ENCODE measurements at regions not wholly inside any gene's neighbourhood (a gene's known extent, or its start where the extent isn't known, plus 50 kb on each side); places are given as distances from the start of the nearest gene placed in this dataset.

DNA sequence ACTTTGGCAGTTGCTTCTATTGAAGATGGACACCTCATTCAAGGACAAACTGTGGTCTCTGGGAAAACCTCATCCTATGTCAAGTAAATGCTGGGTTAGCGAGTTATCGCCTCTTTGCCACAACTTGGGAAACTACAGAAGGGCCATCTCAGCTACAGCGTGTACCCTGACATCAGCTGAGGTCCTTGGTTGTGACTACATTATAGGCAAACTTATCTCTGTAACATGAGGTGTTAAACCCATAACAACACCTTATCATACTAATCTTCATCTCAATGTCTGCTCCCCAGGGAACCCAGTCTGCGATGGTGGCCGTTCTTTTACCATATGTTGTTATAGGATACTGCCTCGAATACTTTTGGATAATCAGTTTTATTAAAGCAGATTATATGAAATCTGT lies 1862.7 kb downstream of the STIM2 start:
- H3K4me1 ChIP-seq (ENCODE audit: control insufficient read depth, extremely low read depth, insufficient read depth, low read length): no peaks in the 10 kb centered on the region
- H3K4me3 ChIP-seq (replicated peaks in 1 of 4; ENCODE audit: control extremely low read depth in 1 of 4, insufficient read depth in 1 of 4, low read depth in 3 of 4, low read length in 4 of 4): no peak overlapping the region
- H3K36me3 ChIP-seq (ENCODE audit: control insufficient read depth, insufficient read depth, low read length): no peaks in the 10 kb centered on the region
- no peak for DNase-seq (ENCODE audit: low read depth in 2 of 2)
- no peaks in the 10 kb centered on the region for H3K9me3 ChIP-seq (ENCODE audit: control insufficient read depth, insufficient read depth, low read depth, low read length)
- H3K4me2 ChIP-seq (ENCODE audit: extremely low read depth, insufficient read depth, low read length): no peak overlapping the region
- H3K27ac ChIP-seq (ENCODE audit: insufficient read depth, low read length): no peak overlapping the region
- no peaks in the 10 kb centered on the region for H4K20me1 ChIP-seq (ENCODE audit: control insufficient read depth, extremely low read depth, insufficient read depth, low read length)
- TF ChIP-seq EZH2 (IDR thresholded peaks at IDR 0.05; ENCODE audit: low read length, missing control alignments): no peak
- TF ChIP-seq, protein P1, sequence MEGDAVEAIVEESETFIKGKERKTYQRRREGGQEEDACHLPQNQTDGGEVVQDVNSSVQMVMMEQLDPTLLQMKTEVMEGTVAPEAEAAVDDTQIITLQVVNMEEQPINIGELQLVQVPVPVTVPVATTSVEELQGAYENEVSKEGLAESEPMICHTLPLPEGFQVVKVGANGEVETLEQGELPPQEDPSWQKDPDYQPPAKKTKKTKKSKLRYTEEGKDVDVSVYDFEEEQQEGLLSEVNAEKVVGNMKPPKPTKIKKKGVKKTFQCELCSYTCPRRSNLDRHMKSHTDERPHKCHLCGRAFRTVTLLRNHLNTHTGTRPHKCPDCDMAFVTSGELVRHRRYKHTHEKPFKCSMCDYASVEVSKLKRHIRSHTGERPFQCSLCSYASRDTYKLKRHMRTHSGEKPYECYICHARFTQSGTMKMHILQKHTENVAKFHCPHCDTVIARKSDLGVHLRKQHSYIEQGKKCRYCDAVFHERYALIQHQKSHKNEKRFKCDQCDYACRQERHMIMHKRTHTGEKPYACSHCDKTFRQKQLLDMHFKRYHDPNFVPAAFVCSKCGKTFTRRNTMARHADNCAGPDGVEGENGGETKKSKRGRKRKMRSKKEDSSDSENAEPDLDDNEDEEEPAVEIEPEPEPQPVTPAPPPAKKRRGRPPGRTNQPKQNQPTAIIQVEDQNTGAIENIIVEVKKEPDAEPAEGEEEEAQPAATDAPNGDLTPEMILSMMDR (conservative IDR thresholded peaks at IDR 0.05 in 1 of 2, IDR thresholded peaks at IDR 0.05 in 1 of 2; ENCODE audit: low read depth in 1 of 2, low read length in 2 of 2): no peak
- no peak overlapping the region for H3K9ac ChIP-seq (ENCODE audit: insufficient read depth, low read length)
- no peaks in the 10 kb centered on the region for H3K27me3 ChIP-seq (ENCODE audit: control insufficient read depth, insufficient read depth, low read length)
- no peaks in the 10 kb centered on the region for H3K79me2 ChIP-seq (ENCODE audit: control insufficient read depth, insufficient read depth, low read length)
- peak overlapping the region; percentile 43 for H2AFZ ChIP-seq (ENCODE audit: low read length)

DNA sequence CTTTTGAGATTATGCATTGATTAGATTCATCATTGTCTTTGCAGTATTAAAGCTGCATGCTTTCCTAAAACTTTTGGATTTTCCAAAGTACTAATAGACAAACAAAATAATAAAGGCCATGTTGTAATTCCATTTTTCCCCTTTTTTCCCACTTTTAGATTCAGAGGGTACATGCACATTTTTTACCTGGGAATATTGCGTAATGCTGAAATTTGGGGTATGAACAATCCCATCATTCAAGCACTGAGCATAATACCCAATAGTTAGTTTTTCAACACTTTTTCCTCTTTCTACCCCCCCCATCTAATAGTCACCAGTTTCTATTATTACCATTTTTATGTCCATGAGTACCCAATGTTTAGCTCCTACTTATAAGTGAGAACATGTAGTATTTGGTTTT lies 1863.6 kb downstream of the STIM2 start:
- Histone ChIP-seq H4K20me1 (ENCODE audit: control insufficient read depth, extremely low read depth, insufficient read depth, low read length) (no peaks in the 10 kb centered on the region), H3K4me2 (ENCODE audit: extremely low read depth, insufficient read depth, low read length) (no peak overlapping the region), H3K27me3 (ENCODE audit: control insufficient read depth, insufficient read depth, low read length) (no peaks in the 10 kb centered on the region), H3K27ac (ENCODE audit: insufficient read depth, low read length) (no peak overlapping the region), H3K79me2 (ENCODE audit: control insufficient read depth, insufficient read depth, low read length) (no peaks in the 10 kb centered on the region), H3K4me1 (ENCODE audit: control insufficient read depth, extremely low read depth, insufficient read depth, low read length) (no peaks in the 10 kb centered on the region), H3K36me3 (ENCODE audit: control insufficient read depth, insufficient read depth, low read length) (no peaks in the 10 kb centered on the region), H3K9ac (ENCODE audit: insufficient read depth, low read length) (no peak overlapping the region), H3K9me3 (ENCODE audit: control insufficient read depth, insufficient read depth, low read depth, low read length) (no peaks in the 10 kb centered on the region), H3K4me3 (replicated peaks in 1 of 4; ENCODE audit: control extremely low read depth in 1 of 4, insufficient read depth in 1 of 4, low read depth in 3 of 4, low read length in 4 of 4) (no peak overlapping the region), H2AFZ (ENCODE audit: low read length) (no peak overlapping the region)
- TF ChIP-seq EZH2 (IDR thresholded peaks at IDR 0.05; ENCODE audit: low read length, missing control alignments): no peak
- TF ChIP-seq, protein P1 (conservative IDR thresholded peaks at IDR 0.05 in 1 of 2, IDR thresholded peaks at IDR 0.05 in 1 of 2; ENCODE audit: low read depth in 1 of 2, low read length in 2 of 2): no peak
- no peak for DNase-seq (ENCODE audit: low read depth in 2 of 2)

DNA sequence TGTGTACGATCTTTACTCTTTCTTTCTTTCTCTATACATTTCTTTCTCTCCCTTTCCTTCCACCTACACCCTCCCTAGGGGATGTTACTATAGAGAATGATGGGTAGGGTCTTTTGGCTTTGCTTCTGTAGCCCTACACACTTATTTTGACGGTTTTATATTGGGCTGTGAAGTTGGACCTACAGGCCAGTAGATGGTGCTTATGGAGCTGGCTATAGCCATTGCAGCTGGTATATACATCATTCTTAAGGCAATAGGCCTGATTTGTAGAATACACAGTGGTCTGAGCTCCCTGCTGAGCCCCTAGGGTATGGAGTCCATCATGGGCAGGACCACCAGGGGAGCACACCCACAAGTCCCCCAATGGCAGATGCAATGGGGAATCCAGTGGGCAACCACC lies 1869.7 kb downstream of the STIM2 start:
- Histone ChIP-seq H4K20me1 (ENCODE audit: control insufficient read depth, extremely low read depth, insufficient read depth, low read length) (no peaks in the 10 kb centered on the region), H3K36me3 (ENCODE audit: control insufficient read depth, insufficient read depth, low read length) (no peaks in the 10 kb centered on the region), H3K4me3 (replicated peaks in 1 of 4; ENCODE audit: control extremely low read depth in 1 of 4, insufficient read depth in 1 of 4, low read depth in 3 of 4, low read length in 4 of 4) (no peak overlapping the region), H3K4me1 (ENCODE audit: control insufficient read depth, extremely low read depth, insufficient read depth, low read length) (no peaks in the 10 kb centered on the region), H3K9ac (ENCODE audit: insufficient read depth, low read length) (no peak overlapping the region), H3K4me2 (ENCODE audit: extremely low read depth, insufficient read depth, low read length) (no peak overlapping the region), H3K27ac (ENCODE audit: insufficient read depth, low read length) (no peak overlapping the region), H3K9me3 (ENCODE audit: control insufficient read depth, insufficient read depth, low read depth, low read length) (no peaks in the 10 kb centered on the region), H3K27me3 (ENCODE audit: control insufficient read depth, insufficient read depth, low read length) (no peaks in the 10 kb centered on the region), H3K79me2 (ENCODE audit: control insufficient read depth, insufficient read depth, low read length) (no peaks in the 10 kb centered on the region), H2AFZ (ENCODE audit: low read length) (no peak overlapping the region)
- TF ChIP-seq EZH2 (IDR thresholded peaks at IDR 0.05; ENCODE audit: low read length, missing control alignments): no peak
- TF ChIP-seq, protein P1 (conservative IDR thresholded peaks at IDR 0.05 in 1 of 2, IDR thresholded peaks at IDR 0.05 in 1 of 2; ENCODE audit: low read depth in 1 of 2, low read length in 2 of 2): no peak
- no peak for DNase-seq (ENCODE audit: low read depth in 2 of 2)

Measured in fibroblast of lung (primary cell).